Brain microvascular endothelial cell (primary cell): ENCODE measurements at regions not wholly inside any gene's neighbourhood (a gene's known extent, or its start where the extent isn't known, plus 50 kb on each side); places are given as distances from the start of the nearest gene placed in this dataset.
"Not testable (repeated sequence)": the region's sequence is repeated elsewhere in the genome, so short reads cannot be mapped to it uniquely, and the experiment has no call there.

ENCODE experiments used
- DNase-seq: peaks from one replicate; pipeline ENCODE4 v3.0.0-alpha.2; 2020
- H3K27ac ChIP-seq: fragments of 250-450 bp; sonication (Bioruptor Pico); 2 replicates; pipeline ENCODE4 v1.5.1; 2020; ENCODE audit warnings: mild to moderate bottlenecking, moderate library complexity
- H3K27me3 ChIP-seq: fragments of 250-450 bp; sonication (Bioruptor Pico); replicated peaks from 2 replicates; pipeline ENCODE4 v1.5.1; 2020; ENCODE audit warnings: mild to moderate bottlenecking
- H3K36me3 ChIP-seq: fragments of 250-450 bp; sonication (Bioruptor Pico); replicated peaks from 2 replicates; pipeline ENCODE4 v1.5.1; 2020; ENCODE audit warnings: mild to moderate bottlenecking
- H3K4me3 ChIP-seq: 2 replicates; pipeline ENCODE4 v1.5.1; 2011; ENCODE audit warnings: low read depth, mild to moderate bottlenecking, control low read depth, low read length, moderate library complexity
- in situ Hi-C: cut with HindIII; loops from 2 replicates; pipeline ENCODE4 v1.10.0; 2017; ENCODE audit warnings: low sequenced_read_pairs, low pct_ligation_motif_present
- TF ChIP-seq, protein P1 (sequence below): IDR thresholded peaks from 2 replicates; pipeline ENCODE4 v1.5.1; 2011; ENCODE audit warnings: low read depth, mild to moderate bottlenecking, moderate library complexity, low read length, control low read depth, inconsistent platforms; ENCODE audit errors: missing control alignments

DNA sequence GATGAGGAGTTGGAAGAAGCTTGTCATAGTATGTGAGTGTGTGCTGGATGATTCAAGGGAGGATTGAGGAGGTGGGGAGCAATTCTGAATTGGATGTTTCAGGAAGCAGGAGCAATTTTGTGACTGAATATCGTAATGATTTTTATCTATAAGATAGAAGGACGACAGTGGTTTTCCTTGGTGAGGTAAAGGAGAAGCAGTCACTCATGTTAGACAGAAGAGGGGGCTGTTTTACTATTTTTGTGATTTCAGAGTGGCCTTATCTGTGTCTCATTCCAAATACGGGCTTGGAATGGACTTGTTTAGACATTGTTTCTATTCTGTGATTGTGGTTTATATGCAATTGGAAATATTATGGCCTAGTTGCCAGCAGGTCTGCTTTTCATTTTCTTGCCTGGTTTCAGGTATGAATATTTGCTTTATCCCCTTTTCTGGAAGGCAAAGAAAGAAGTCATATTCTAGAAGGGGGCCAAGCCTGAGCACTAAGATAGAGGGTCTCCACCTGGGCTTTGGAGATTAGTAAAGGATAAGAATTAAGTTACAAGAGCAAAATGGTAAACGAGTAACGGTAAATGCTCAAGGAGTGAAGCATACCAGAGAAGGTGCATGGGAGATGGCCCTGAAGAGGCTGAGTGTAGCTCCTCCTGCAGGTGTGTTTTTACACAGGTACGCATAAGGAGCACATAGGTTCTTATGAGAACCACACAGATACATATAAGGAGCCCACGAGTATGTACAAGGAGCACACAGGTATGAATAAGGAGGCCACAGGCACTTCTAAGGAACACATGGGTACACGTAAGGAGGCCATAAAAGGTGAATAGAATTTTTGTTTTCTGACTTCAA lies 124.6 kb upstream of the KCNAB1 start:
- H3K27ac ChIP-seq = no peak overlapping the region
- TF ChIP-seq, protein P1, sequence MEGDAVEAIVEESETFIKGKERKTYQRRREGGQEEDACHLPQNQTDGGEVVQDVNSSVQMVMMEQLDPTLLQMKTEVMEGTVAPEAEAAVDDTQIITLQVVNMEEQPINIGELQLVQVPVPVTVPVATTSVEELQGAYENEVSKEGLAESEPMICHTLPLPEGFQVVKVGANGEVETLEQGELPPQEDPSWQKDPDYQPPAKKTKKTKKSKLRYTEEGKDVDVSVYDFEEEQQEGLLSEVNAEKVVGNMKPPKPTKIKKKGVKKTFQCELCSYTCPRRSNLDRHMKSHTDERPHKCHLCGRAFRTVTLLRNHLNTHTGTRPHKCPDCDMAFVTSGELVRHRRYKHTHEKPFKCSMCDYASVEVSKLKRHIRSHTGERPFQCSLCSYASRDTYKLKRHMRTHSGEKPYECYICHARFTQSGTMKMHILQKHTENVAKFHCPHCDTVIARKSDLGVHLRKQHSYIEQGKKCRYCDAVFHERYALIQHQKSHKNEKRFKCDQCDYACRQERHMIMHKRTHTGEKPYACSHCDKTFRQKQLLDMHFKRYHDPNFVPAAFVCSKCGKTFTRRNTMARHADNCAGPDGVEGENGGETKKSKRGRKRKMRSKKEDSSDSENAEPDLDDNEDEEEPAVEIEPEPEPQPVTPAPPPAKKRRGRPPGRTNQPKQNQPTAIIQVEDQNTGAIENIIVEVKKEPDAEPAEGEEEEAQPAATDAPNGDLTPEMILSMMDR = peak; percentile 57
- H3K27me3 ChIP-seq = no peaks in the 10 kb centered on the region
- H3K36me3 ChIP-seq = no peaks in the 10 kb centered on the region
- in situ Hi-C loops = no loop called here
- peak; percentile 19 for DNase-seq
- no peak overlapping the region for H3K4me3 ChIP-seq

DNA sequence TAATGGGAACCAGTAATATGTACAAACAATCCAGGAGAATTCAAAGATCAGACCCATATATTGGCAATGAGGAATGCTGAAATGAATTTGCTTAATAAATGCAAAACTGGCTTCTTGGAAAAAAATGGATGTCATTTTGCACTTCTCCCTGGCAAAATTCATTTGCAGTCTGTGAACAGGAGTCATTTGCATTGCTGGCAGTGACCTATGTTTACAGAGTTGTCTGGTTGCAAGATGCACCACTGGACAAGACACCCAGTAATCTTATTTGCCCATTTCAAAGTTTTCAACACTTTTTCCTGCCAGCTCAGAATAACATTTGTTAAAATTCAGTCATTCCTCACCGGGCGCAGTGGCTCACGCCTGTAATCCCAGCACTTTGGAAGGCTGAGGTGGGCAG lies 123.5 kb upstream of the KCNAB1 start:
- Histone ChIP-seq H3K36me3 (no peaks in the 10 kb centered on the region), H3K27ac (no peak overlapping the region), H3K27me3 (no peaks in the 10 kb centered on the region), H3K4me3 (no peak overlapping the region)
- no peak for DNase-seq
- in situ Hi-C loops = no loop called here
- TF ChIP-seq, protein P1 = no peak

DNA sequence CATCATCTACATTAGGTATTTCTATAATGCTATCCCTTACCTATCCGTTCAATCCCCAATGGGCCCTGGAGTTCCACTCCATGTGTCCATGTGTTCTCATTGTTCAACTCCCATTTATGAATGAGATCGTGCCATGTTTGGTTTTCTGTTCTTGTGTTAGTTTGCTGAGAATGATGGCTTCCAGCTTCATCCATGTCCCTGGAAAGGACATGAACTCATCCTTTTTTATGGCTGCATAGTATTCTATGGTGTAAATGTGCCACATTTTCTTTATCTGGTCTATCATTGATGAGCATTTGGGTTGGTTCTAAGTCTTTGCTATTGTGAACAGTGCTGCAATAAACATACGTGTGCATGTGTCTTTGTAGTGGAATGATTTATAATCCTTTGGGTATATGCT lies 122.2 kb upstream of the KCNAB1 start:
- in situ Hi-C loops, H3K27ac ChIP-seq, H3K36me3 ChIP-seq, H3K4me3 ChIP-seq, H3K27me3 ChIP-seq, DNase-seq: not testable (repeated sequence)

DNA sequence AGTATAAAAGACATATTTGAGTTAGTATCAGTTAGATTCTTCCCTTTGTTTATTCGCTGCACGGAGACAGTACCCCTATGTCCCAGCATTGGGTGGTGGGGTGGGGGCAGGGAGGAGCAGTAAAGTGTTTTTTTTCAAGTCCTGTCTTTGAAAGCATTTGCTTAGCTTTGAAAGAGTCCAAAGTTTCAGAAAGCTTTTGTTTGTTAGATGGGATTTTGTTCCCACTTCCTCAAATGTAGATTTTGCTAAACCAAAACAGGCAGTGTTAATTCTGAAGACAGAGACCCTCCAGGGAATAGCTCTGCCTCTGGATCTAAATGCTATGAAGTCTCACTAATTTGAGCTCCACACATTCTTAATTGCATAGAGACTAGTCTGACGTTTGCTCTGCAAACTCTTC lies 114.6 kb upstream of the KCNAB1 start:
- in situ Hi-C loops = no loop called here
- Histone ChIP-seq H3K4me3 (no peak overlapping the region), H3K27me3 (no peaks in the 10 kb centered on the region), H3K27ac (no peak overlapping the region), H3K36me3 (no peaks in the 10 kb centered on the region)
- TF ChIP-seq, protein P1 = no peak
- DNase-seq = no peak

DNA sequence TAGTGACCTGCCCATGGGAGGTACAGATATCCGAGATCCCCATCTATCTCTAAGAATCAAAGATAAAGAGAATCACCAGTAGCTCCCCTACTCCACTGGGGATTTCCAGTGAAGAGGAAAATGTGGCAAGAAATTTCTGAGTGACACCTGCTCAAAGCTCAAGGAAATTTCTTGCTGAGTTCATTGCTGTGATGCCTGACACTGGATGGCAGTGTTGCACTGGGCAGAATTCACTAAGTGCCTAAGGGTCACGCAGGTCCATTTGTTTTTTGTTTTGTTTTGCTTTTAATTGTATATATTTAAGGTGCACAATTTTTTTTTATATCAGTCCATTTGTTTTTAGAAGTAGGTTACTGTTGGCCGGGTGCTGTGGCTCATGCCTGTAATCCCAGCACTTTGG lies 109.5 kb upstream of the KCNAB1 start:
- TF ChIP-seq, protein P1 = peak; percentile 50
- H3K27me3 ChIP-seq = no peaks in the 10 kb centered on the region
- in situ Hi-C loops = no loop called here

DNA sequence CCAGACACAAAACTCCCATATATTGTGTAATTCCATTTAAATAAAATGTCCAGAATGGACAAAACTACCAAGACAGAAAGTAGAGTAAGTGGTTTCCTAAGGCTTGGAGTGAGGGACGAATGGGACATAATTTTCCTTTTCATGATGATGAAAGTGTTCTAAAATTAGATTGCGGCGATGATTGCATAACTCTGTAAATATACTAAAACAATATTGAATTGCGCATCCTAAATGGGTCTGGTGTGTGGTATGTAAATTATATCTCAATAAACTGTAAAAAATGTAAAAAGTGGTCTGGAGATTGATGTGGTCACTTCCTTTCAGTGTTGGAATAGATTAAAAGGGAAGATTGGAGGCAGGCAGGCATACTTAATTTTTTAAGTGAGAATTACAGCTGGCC lies 105.9 kb upstream of the KCNAB1 start:
- TF ChIP-seq, protein P1 = no peak
- no peak overlapping the region for H3K27ac ChIP-seq
- no peak for DNase-seq
- in situ Hi-C loops = no loop called here
- H3K4me3 ChIP-seq = no peak overlapping the region
- H3K27me3 ChIP-seq = no peaks in the 10 kb centered on the region
- H3K36me3 ChIP-seq = no peaks in the 10 kb centered on the region

More for the DNA sequence above, 109.5 kb upstream of the KCNAB1 start:
- Histone ChIP-seq H3K27ac (no peak overlapping the region), H3K36me3 (no peaks in the 10 kb centered on the region), H3K4me3 (no peak overlapping the region)
- DNase-seq = no peak
